H1 (cell line): ENCODE measurements at regions not wholly inside any gene's neighbourhood (a gene's known extent, or its start where the extent isn't known, plus 50 kb on each side); places are given as distances from the start of the nearest gene placed in this dataset.

Source experiments
- CTCF ChIA-PET: fragments of 300-600 bp; sonication (Branson Sonifier 250); formaldehyde crosslinking; loops from one replicate; lab custom pipeline; 2021; ENCODE audit not compliant: partially characterized antibody; lab: Charles Lee
- POLR2A ChIA-PET: fragments of 300-600 bp; sonication (Branson Sonifier 250); formaldehyde crosslinking; loops from one replicate; lab custom pipeline; 2021; ENCODE audit warnings: inconsistent platforms; ENCODE audit not compliant: partially characterized antibody; lab: Charles Lee
- DNase-seq, 2 experiments: peaks; one replicate each; pipeline versions ENCODE4 v3.0.0 to v3.0.0-alpha.2; 2010 to 2022; ENCODE audit warnings: low spot score in 2 of 2, low read depth in 1 of 2, mixed read lengths in 1 of 2
- FAIRE-seq: peaks from 2 replicates; lab custom pipeline; 2011; peaks lifted over from hg19 to GRCh38; lab: Jason Lieb, UNC
- H2AFZ ChIP-seq: 2 replicates; pipeline ENCODE4 v1.8.1; 2012; ENCODE audit warnings: low read length, inconsistent platforms
- H2AK5ac ChIP-seq: 2 replicates; pipeline ENCODE4 v1.6.1; 2013; ENCODE audit warnings: low read depth, low read length
- H2BK120ac ChIP-seq: replicated peaks from 2 replicates; pipeline ENCODE3; 2013; ENCODE audit warnings: low read depth, low read length, inconsistent platforms
- H2BK12ac ChIP-seq: 2 replicates; pipeline ENCODE4 v1.6.1; 2013; ENCODE audit warnings: low read depth, low read length
- H2BK15ac ChIP-seq: 2 replicates; pipeline ENCODE4 v1.6.1; 2013; ENCODE audit warnings: low read length
- H2BK20ac ChIP-seq: 2 replicates; pipeline ENCODE4 v1.6.1; 2013; ENCODE audit warnings: low read length
- H2BK5ac ChIP-seq: 2 replicates; pipeline ENCODE4 v1.6.1; 2013; ENCODE audit warnings: low read depth, low read length
- H3K14ac ChIP-seq: 2 replicates; pipeline ENCODE4 v1.6.1; 2013; ENCODE audit warnings: inconsistent platforms; ENCODE audit not compliant: insufficient read length
- H3K18ac ChIP-seq: 2 replicates; pipeline ENCODE4 v1.6.1; 2013; ENCODE audit warnings: low read length; ENCODE audit errors: extremely low read depth
- H3K23ac ChIP-seq: 2 replicates; pipeline ENCODE4 v1.6.1; 2013; ENCODE audit warnings: inconsistent platforms; ENCODE audit not compliant: insufficient read length
- H3K23me2 ChIP-seq: 2 replicates; pipeline ENCODE4 v1.6.1; 2013; ENCODE audit warnings: low read depth, low read length
- H3K27ac ChIP-seq: 2 replicates; pipeline ENCODE4 v1.6.1; 2011; ENCODE audit warnings: low read depth, low read length, inconsistent platforms
- H3K27me3 ChIP-seq, 4 experiments: replicated peaks in 1 of 4; 1 replicate in 1 of 4; 2 replicates in 3 of 4; pipeline versions ENCODE4 v1.6.1 to v1.8.1; 2011 to 2013; ENCODE audit warnings: low read length in 3 of 4, mild to moderate bottlenecking in 3 of 4, inconsistent platforms in 2 of 4, mixed read lengths in 2 of 4, moderate library complexity in 1 of 4; ENCODE audit not compliant: control insufficient read depth in 3 of 4, insufficient read depth in 3 of 4; ENCODE audit errors: extremely low read depth in 1 of 4
- H3K36me3 ChIP-seq, 4 experiments: 2 replicates each; pipeline versions ENCODE4 v1.6.1 to v1.8.1; 2011 to 2013; ENCODE audit warnings: mild to moderate bottlenecking in 4 of 4, low read length in 3 of 4, moderate library complexity in 2 of 4, control low read depth in 1 of 4, inconsistent platforms in 1 of 4; ENCODE audit not compliant: insufficient read depth in 4 of 4, control insufficient read depth in 2 of 4
- H3K4ac ChIP-seq: replicated peaks from 2 replicates; pipeline ENCODE3; 2013; ENCODE audit warnings: low read length, low read depth, mixed read lengths, inconsistent platforms; ENCODE audit not compliant: insufficient read length
- H3K4me1 ChIP-seq, 4 experiments: replicated peaks in 1 of 4; 1 replicate in 1 of 4; 2 replicates in 3 of 4; pipeline versions ENCODE4 v1.6.1 to v1.8.1; 2011 to 2013; ENCODE audit warnings: low read length in 3 of 4, inconsistent platforms in 2 of 4, mixed read lengths in 1 of 4; ENCODE audit not compliant: insufficient read depth in 4 of 4, control insufficient read depth in 3 of 4
- H3K4me2 ChIP-seq, 2 experiments: 2 replicates each; pipeline versions ENCODE4 v1.6.1 to v1.8.1; 2011 to 2013; ENCODE audit warnings: low read depth in 2 of 2, low read length in 2 of 2, control low read depth in 1 of 2, inconsistent platforms in 1 of 2, mild to moderate bottlenecking in 1 of 2; ENCODE audit not compliant: insufficient read depth in 1 of 2
- H3K4me3 ChIP-seq, 4 experiments: fragments of 200-600, 300-600 bp in 1 of 4; sonication (generic), shearing (Covaris generic), sonication (Bioruptor Twin) in 1 of 4; 2 replicates each; pipeline versions ENCODE4 v1.5.1 to v1.8.1; 2011 to 2016; ENCODE audit warnings: low read length in 4 of 4, low read depth in 3 of 4, control low read depth in 2 of 4, inconsistent platforms in 2 of 4, mild to moderate bottlenecking in 2 of 4, mixed read lengths in 1 of 4, moderate library complexity in 1 of 4; ENCODE audit not compliant: insufficient read depth in 2 of 4; ENCODE audit errors: extremely low read depth in 1 of 4
- H3K56ac ChIP-seq: replicated peaks from 2 replicates; pipeline ENCODE3; 2013; ENCODE audit warnings: low read depth, mild to moderate bottlenecking, mixed read lengths, low read length, inconsistent platforms; ENCODE audit not compliant: insufficient read length
- H3K79me1 ChIP-seq: 2 replicates; pipeline ENCODE4 v1.6.1; 2013; ENCODE audit warnings: low read depth, low read length, control low read depth
- H3K79me2 ChIP-seq, 2 experiments: 2 replicates each; pipeline versions ENCODE4 v1.6.1 to v1.8.1; 2012 to 2013; ENCODE audit warnings: low read length in 2 of 2, mild to moderate bottlenecking in 2 of 2, inconsistent platforms in 1 of 2; ENCODE audit not compliant: insufficient read depth in 2 of 2, control insufficient read depth in 1 of 2
- H3K9ac ChIP-seq, 4 experiments: replicated peaks in 1 of 4; 1 replicate in 1 of 4; 2 replicates in 3 of 4; pipeline versions ENCODE4 v1.6.1 to v1.8.1; 2011 to 2013; ENCODE audit warnings: low read depth in 3 of 4, low read length in 3 of 4, control low read depth in 2 of 4, mild to moderate bottlenecking in 2 of 4, moderate library complexity in 2 of 4, inconsistent platforms in 1 of 4; ENCODE audit errors: extremely low read depth in 1 of 4
- H3K9me3 ChIP-seq, 2 experiments: 2 replicates each; pipeline versions ENCODE4 v1.6.1 to v1.8.1; 2012 to 2013; ENCODE audit warnings: mild to moderate bottlenecking in 2 of 2, moderate library complexity in 2 of 2, control low read depth in 1 of 2, inconsistent platforms in 1 of 2, low read depth in 1 of 2, low read length in 1 of 2, mixed read lengths in 1 of 2; ENCODE audit not compliant: insufficient read depth in 2 of 2
- H4K20me1 ChIP-seq, 2 experiments: replicated peaks in 1 of 2; 2 replicates each; pipeline versions ENCODE3 to v1.8.1; 2011 to 2013; ENCODE audit warnings: inconsistent platforms in 2 of 2, low read length in 2 of 2, mild to moderate bottlenecking in 1 of 2; ENCODE audit not compliant: insufficient read depth in 2 of 2, control insufficient read depth in 1 of 2
- H4K5ac ChIP-seq: 2 replicates; pipeline ENCODE4 v1.6.1; 2013; ENCODE audit warnings: low read length, low read depth, mixed read lengths, inconsistent platforms; ENCODE audit not compliant: insufficient read length
- H4K8ac ChIP-seq: 2 replicates; pipeline ENCODE4 v1.8.0; 2013; ENCODE audit warnings: mild to moderate bottlenecking, moderate library complexity, low read length, inconsistent platforms; ENCODE audit not compliant: insufficient read depth; ENCODE audit errors: extremely low read depth
- H4K91ac ChIP-seq: replicated peaks from 2 replicates; pipeline ENCODE3; 2013; ENCODE audit warnings: low read length, mixed read lengths, inconsistent platforms; ENCODE audit not compliant: insufficient read length
- CBX5 ChIP-seq: fragments of 300-800, 300-1000 bp; sonication (generic); IDR thresholded peaks from 2 replicates; pipeline ENCODE4 v1.7.1; 2016; ENCODE audit warnings: antibody characterized with exemption, low read length, low read depth
- CEBPB ChIP-seq: IDR thresholded peaks from 2 replicates; pipeline ENCODE4 v1.6.1; 2012; ENCODE audit warnings: low read depth, low read length
- CHD1 ChIP-seq: IDR thresholded peaks from 2 replicates; pipeline ENCODE4 v1.6.1; 2012; ENCODE audit warnings: low read depth, low read length, improper control_type of control experiment
- HDAC6 ChIP-seq: IDR thresholded peaks from one replicate; pipeline ENCODE4 v1.7.1; 2012; ENCODE audit warnings: low read depth, mild to moderate bottlenecking, inconsistent platforms, low read length, moderate library complexity
- JUN ChIP-seq: IDR thresholded peaks from 2 replicates; pipeline ENCODE4 v1.6.1; 2011; ENCODE audit warnings: low read depth, mild to moderate bottlenecking, improper control_type of control experiment, low read length
- PHF8 ChIP-seq: fragments of 200-600 bp; sonication (generic); conservative IDR thresholded peaks from 2 replicates; pipeline ENCODE4 v1.7.1; 2012; ENCODE audit warnings: low read depth, mild to moderate bottlenecking, inconsistent platforms, low read length, moderate library complexity
- RBBP5 ChIP-seq: IDR thresholded peaks from 2 replicates; pipeline ENCODE4 v1.7.1; 2012; ENCODE audit warnings: low read depth, mild to moderate bottlenecking, inconsistent platforms, low read length, moderate library complexity, borderline replicate concordance
- RNF2 ChIP-seq: fragments of 200-900, 300-1000 bp; sonication (generic); IDR thresholded peaks from 2 replicates; pipeline ENCODE4 v1.7.1; 2016; ENCODE audit warnings: borderline replicate concordance, low read depth, mild to moderate bottlenecking, antibody characterized with exemption, low read length; ENCODE audit not compliant: poor library complexity, severe bottlenecking; ENCODE audit errors: missing control alignments
- RXRA ChIP-seq: IDR thresholded peaks from 2 replicates; pipeline ENCODE4 v1.6.1; 2011; ENCODE audit warnings: low read depth, mild to moderate bottlenecking, low read length, moderate library complexity; ENCODE audit not compliant: insufficient read depth
- SP4 ChIP-seq: IDR thresholded peaks from 2 replicates; pipeline ENCODE4 v1.6.1; 2012; ENCODE audit warnings: low read length, inconsistent platforms
- TAF1 ChIP-seq: IDR thresholded peaks from 2 replicates; pipeline ENCODE4 v1.6.1; 2011; ENCODE audit warnings: mild to moderate bottlenecking, low read depth, low read length
- TCF12 ChIP-seq: IDR thresholded peaks from 2 replicates; pipeline ENCODE4 v1.6.1; 2011; ENCODE audit warnings: low read depth, mild to moderate bottlenecking, low read length
- USF2 ChIP-seq: IDR thresholded peaks from 2 replicates; pipeline ENCODE4 v1.6.1; 2011; ENCODE audit warnings: low read length, improper control_type of control experiment
- ZNF274 ChIP-seq: IDR thresholded peaks from 2 replicates; pipeline ENCODE4 v1.7.0; 2012; ENCODE audit warnings: low read length, borderline replicate concordance; ENCODE audit errors: extremely low read depth
- WGBS, 2 experiments: shearing (Covaris generic) in 1 of 2; methylation state at CpG; one replicate each; pipeline versions ENCODE4 v1.1.6 to v1.1.7; 2013 to 2015; ENCODE audit warnings: low lambda C conversion rate in 2 of 2, mixed read lengths in 2 of 2, inconsistent platforms in 1 of 2, low coverage in 1 of 2, missing lambda C conversion rate in 1 of 2; ENCODE audit not compliant: insufficient replicate concordance in 2 of 2, insufficient coverage in 1 of 2, insufficient read length in 1 of 2; ENCODE audit errors: extremely low coverage in 1 of 2, missing lambda C conversion rate in 1 of 2; 5-methylcytosine and 5-hydroxymethylcytosine counted together

GRCh38 chr13:81596224-81596753, 1255.4 kb upstream of the SPRY2 start:
- H4K20me1 ChIP-seq = no peaks in the 10 kb centered on the region
- DNase-seq (no peak), FAIRE-seq (no peak)
- no peak overlapping the region for H4K5ac ChIP-seq
- no peaks in the 10 kb centered on the region for H3K79me1 ChIP-seq
- no peak overlapping the region for H3K14ac ChIP-seq
- H3K9me3 ChIP-seq = no peaks in the 10 kb centered on the region
- H2AFZ ChIP-seq = no peak overlapping the region
- no peaks in the 10 kb centered on the region for H3K36me3 ChIP-seq
- no peak overlapping the region for H3K18ac ChIP-seq
- H3K4me3 ChIP-seq = no peak overlapping the region
- H3K4ac ChIP-seq = no peak overlapping the region
- WGBS, 2 experiments = 94% methylated on average over 2 of the region's 2 CpGs; no CpG with 5 or more reads in 1 of the 2 experiments
- CTCF ChIA-PET = interaction anchor here (0.6 kb wide), 1 partner anchor 739 kb away, joined by 3 read pairs; no protein-coding TSS in a partner anchor
- no peak overlapping the region for H3K27ac ChIP-seq
- H4K91ac ChIP-seq = no peak overlapping the region
- no peaks in the 10 kb centered on the region for H3K4me1 ChIP-seq
- no peak overlapping the region for H3K9ac ChIP-seq
- no peak overlapping the region for H3K56ac ChIP-seq
- H3K23ac ChIP-seq = no peak overlapping the region
- no peak overlapping the region for H2AK5ac ChIP-seq
- no peaks in the 10 kb centered on the region for H3K27me3 ChIP-seq
- no peak overlapping the region for H2BK120ac ChIP-seq
- no peak overlapping the region for H3K4me2 ChIP-seq
- H2BK5ac ChIP-seq = no peak overlapping the region
- H2BK15ac ChIP-seq = no peak overlapping the region
- H4K8ac ChIP-seq = no peak overlapping the region
- H3K79me2 ChIP-seq = no peaks in the 10 kb centered on the region
- H2BK12ac ChIP-seq = no peak overlapping the region
- POLR2A ChIA-PET = no interaction called here
- no peaks in the 10 kb centered on the region for H3K23me2 ChIP-seq
- H2BK20ac ChIP-seq = no peak overlapping the region
- no peak for TF ChIP-seq RXRA
- TF ChIP-seq TAF1 = no peak
- TF ChIP-seq SP4 = no peak
- TF ChIP-seq CEBPB = no peak
- TF ChIP-seq USF2 = no peak
- no peak for TF ChIP-seq JUN
- TF ChIP-seq HDAC6 = no peak
- no peak for TF ChIP-seq RBBP5
- TF ChIP-seq RNF2 = no peak
- TF ChIP-seq CHD1 = no peak
- no peak for TF ChIP-seq PHF8
- TF ChIP-seq CBX5 = no peak
- no peak for TF ChIP-seq TCF12
- no peak for TF ChIP-seq ZNF274
